ENCODE measurements at regions not wholly inside any gene's neighbourhood (a gene's known extent, or its start where the extent isn't known, plus 50 kb on each side); places are given as distances from the start of the nearest gene placed in this dataset.
A peak's percentile ranks its signal among the peaks of the same experiment; 100 is the strongest.
"Not testable (repeated sequence)": the region's sequence is repeated elsewhere in the genome, so short reads cannot be mapped to it uniquely, and the experiment has no call there.

GRCh38 chr4:174183259-174183658, 100.2 kb downstream of the FBXO8 start:
- FAIRE-seq (no peak), DNase-seq (ENCODE audit: insufficient read length, low spot score) (no peak)

GRCh38 chr4:174181827-174182226, 101.6 kb downstream of the FBXO8 start:
- FAIRE-seq (no peak), DNase-seq (ENCODE audit: insufficient read length, low spot score) (no peak)

- FAIRE-seq (no peak), DNase-seq (ENCODE audit: insufficient read length, low spot score) (no peak)
Observed at GRCh38 chr4:174177536-174177935, 105.9 kb downstream of the FBXO8 start.

GRCh38 chr4:174175836-174176235, 107.6 kb downstream of the FBXO8 start:
- not testable (repeated sequence) for FAIRE-seq; DNase-seq (ENCODE audit: insufficient read length, low spot score)

GRCh38 chr4:174173360-174173759, 110.1 kb downstream of the FBXO8 start:
- FAIRE-seq, result no peak

GRCh38 chr4:174172274-174172673, 111.2 kb downstream of the FBXO8 start:
- DNase-seq (ENCODE audit: insufficient read length, low spot score), result no peak
- no peak for FAIRE-seq

More at GRCh38 chr4:174173360-174173759, 110.1 kb downstream of the FBXO8 start:
- no peak for DNase-seq (ENCODE audit: insufficient read length, low spot score)

- DNase-seq (ENCODE audit: insufficient read length, low spot score), result no peak
- FAIRE-seq, result no peak
Observed at GRCh38 chr4:174170906-174171305, 112.6 kb downstream of the FBXO8 start.

GRCh38 chr4:174170091-174170490, 113.4 kb downstream of the FBXO8 start:
- FAIRE-seq (no peak), DNase-seq (ENCODE audit: insufficient read length, low spot score) (no peak)

GRCh38 chr4:174157106-174157607, 126.3 kb downstream of the FBXO8 start:
- DNase-seq (ENCODE audit: insufficient read length, low spot score) (no peak), FAIRE-seq (no peak)

- peak; percentile 10 for DNase-seq (ENCODE audit: insufficient read length, low spot score)
- no peak for FAIRE-seq
Observed at GRCh38 chr4:174156239-174156826, 127.1 kb downstream of the FBXO8 start.

- FAIRE-seq (peak; percentile 80), DNase-seq (ENCODE audit: insufficient read length, low spot score) (peak; percentile 17)
Observed at GRCh38 chr4:174154215-174154854, 129.1 kb downstream of the FBXO8 start.

GRCh38 chr4:174152717-174153466, 130.6 kb downstream of the FBXO8 start:
- FAIRE-seq (no peak), DNase-seq (ENCODE audit: insufficient read length, low spot score) (no peak)

- DNase-seq (ENCODE audit: insufficient read length, low spot score), result no peak
- no peak for FAIRE-seq
Observed at GRCh38 chr4:174147863-174148262, 135.6 kb downstream of the FBXO8 start.

GRCh38 chr4:174144106-174144505, 139.4 kb downstream of the FBXO8 start:
- no peak for DNase-seq (ENCODE audit: insufficient read length, low spot score)
- no peak for FAIRE-seq

- FAIRE-seq (no peak), DNase-seq (ENCODE audit: insufficient read length, low spot score) (no peak)
Observed at GRCh38 chr4:174141876-174142275, 141.6 kb downstream of the FBXO8 start.

GRCh38 chr4:174138616-174139015, 144.9 kb downstream of the FBXO8 start:
- DNase-seq (ENCODE audit: insufficient read length, low spot score), result no peak
- FAIRE-seq, result no peak

GRCh38 chr4:174137698-174138097, 145.8 kb downstream of the FBXO8 start:
- no peak for DNase-seq (ENCODE audit: insufficient read length, low spot score)

GRCh38 chr4:174135936-174136406, 147.5 kb downstream of the FBXO8 start:
- DNase-seq (ENCODE audit: insufficient read length, low spot score) (no peak), FAIRE-seq (no peak)

More at GRCh38 chr4:174137698-174138097, 145.8 kb downstream of the FBXO8 start:
- no peak for FAIRE-seq

GRCh38 chr4:174135530-174135929, 147.9 kb downstream of the FBXO8 start:
- DNase-seq (ENCODE audit: insufficient read length, low spot score), result no peak
- no peak for FAIRE-seq

- FAIRE-seq, result no peak
- DNase-seq (ENCODE audit: insufficient read length, low spot score), result no peak
Observed at GRCh38 chr4:174134361-174134760, 149.1 kb downstream of the FBXO8 start.

GRCh38 chr4:174133551-174133950, 149.9 kb downstream of the FBXO8 start:
- no peak for FAIRE-seq
- DNase-seq (ENCODE audit: insufficient read length, low spot score), result no peak

All from HTR-8/SVneo (cell line).